GM19351 (cell line): ENCODE measurements at regions not wholly inside any gene's neighbourhood (a gene's known extent, or its start where the extent isn't known, plus 50 kb on each side); places are given as distances from the start of the nearest gene placed in this dataset.

Source experiments
- ATAC-seq: cut with Tn5 transposase; IDR thresholded peaks from one replicate; pipeline ENCODE4 v1.9.1; 2021; ENCODE audit warnings: mild to moderate bottlenecking, moderate library complexity; ENCODE audit not compliant: unreplicated experiment

- ATAC-seq = no peak
Observed at GRCh38 chr14:29446971-29447370, 480.7 kb downstream of the PRKD1 start.

DNA sequence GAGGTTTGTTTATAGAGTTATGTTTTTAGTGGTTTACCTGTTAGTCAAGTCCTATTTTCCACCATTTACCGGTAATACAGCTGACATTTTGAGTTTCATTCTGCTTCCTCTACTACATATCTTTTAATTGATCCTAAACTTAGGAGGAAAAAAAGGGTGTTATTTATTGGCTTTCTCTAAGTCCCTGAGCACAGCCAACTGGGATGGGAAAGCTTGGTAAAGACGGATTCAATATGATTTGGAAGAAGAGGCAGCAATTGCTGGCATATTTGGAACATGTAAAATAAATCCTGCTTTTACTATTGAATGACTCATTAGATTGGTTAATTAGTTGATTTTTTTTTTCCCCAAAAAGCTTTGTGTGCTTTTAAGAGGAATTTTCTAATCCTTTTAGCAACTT lies 475.7 kb downstream of the PRKD1 start:
- no peak for ATAC-seq

DNA sequence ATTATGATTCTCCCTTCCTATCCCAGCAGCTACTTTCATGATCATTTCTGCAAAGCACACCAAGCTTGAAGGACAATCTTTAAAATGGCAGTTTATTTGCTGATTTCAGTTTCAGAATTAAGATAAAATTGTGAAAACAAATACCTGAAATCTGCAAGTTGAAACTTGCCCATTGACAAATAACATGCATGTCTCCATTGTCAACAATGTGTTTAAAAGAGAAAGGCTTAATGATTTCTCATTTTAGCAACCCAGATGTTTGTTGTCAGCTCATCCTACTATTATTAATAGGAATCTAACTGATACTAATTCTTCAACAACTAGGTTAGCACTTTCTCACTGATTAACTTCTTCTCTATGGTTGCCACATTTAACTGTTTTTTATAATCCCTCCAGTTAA lies 474.6 kb downstream of the PRKD1 start:
- no peak for ATAC-seq

DNA sequence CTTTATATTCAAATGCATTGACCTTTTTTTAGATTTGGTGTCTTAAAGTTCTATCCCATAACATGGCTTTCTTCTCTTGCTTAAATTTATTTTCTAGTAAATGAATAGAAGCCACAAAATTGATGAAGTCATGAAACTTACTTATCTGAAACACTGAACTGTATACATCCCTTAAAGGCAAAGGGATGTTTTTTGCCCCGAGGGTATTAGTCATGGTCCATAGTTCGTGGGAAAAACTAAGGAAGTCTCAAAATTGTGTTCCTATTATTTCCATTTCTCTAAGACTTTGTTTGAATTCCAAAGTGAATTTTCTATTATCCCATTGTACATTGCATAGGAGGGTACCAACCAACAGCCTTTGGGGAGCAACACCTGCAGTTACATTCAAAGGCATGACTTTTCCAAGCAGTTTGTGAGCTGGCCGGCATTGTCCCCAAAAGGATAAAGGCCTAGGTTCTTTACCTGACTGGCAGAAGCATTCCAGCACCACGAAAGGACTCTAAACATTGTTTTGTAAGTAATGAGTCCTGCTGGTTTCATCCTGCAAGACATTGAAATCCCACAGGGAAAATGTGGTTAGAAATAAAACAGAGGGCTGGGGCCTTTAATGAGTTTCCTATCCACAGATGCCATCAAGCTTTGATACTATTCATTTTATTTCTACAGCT lies 473.5 kb downstream of the PRKD1 start:
- no peak for ATAC-seq

GRCh38 chr14:29458547-29458946 lies 469.1 kb downstream of the PRKD1 start:
- no peak for ATAC-seq

DNA sequence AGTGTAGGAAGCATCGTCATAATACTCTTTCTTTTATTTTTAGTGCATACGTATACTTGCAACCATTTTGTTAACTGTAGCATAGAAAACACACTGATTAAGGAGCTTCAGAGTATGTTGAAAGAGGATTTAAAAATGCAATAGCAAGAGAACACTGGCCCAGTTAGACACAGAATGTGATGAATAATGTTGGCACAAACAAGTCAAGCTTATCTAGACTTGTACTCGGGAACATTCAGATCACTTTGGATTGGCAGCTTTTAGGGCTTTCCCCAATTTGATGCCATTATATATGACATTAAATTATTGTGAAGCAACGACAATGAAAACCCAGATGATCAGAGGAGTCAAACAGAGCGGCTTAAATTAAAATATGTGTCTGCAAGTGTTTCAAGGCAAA lies 468.1 kb downstream of the PRKD1 start:
- no peak for ATAC-seq

DNA sequence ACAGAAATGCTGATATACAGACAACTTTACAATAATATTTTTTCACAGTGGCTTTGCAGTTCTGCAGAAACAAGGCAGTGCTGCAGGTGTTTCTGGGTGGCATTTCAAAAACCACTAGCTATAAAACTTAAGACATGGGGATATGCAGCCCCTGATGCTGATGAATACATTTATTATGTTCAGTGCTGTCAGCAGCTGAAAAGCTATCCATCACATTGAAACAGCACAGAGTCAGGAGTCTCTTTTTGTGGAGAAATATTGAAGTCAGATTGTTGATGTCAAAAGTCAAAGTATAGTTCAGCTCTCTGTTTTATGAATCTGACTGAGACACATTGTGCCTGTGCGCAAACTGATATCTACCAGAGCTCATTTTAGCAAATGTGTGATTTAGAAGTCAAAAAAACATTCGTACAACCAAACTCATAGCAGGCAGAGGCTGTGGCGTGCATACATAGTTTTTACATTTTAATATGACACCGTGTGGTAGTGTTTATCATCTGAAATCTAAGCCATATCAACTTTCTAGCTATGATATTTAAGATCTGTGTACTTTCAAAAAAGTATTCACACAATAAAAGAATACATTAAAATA lies 467.6 kb downstream of the PRKD1 start:
- no peak for ATAC-seq

- ATAC-seq = no peak
Observed at GRCh38 chr14:29461101-29461500, 466.5 kb downstream of the PRKD1 start.

DNA sequence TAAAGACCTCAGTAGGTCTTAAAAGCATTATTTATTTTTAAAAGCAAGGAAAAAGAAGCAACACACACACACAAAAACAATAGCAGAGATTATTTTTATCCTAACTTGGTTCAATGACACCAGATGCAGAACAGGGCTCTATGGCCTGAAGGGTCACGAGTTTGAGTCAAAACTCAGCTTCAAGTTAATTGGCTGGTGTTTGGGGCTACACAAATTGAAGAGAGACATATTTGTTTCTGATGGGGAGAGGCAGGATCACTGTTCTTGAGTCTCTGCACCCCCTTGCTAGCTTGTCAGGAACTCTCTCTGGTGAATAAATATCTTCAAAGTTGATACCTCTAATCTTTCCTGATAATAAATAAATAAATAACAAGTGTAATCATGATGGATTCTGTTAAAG lies 466.1 kb downstream of the PRKD1 start:
- no peak for ATAC-seq

DNA sequence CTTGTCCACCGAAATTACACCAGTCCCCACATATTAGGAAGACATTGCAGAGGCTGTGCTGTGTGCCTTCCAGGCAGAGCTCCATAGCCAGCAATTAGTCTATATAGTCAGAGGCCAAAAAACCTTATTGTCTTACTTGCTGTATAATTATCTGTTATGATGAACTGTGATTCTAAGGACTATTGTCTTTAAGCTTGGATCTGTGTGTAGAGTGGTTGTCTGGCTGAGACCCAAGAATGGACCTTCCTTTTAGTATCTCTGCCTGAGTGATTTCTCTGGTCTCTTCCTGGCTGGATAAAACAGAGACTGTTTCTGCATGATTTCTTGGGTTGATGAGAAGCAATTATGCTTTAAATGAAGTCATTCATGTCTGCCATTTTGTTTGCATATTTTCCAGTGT lies 465.3 kb downstream of the PRKD1 start:
- ATAC-seq = no peak

DNA sequence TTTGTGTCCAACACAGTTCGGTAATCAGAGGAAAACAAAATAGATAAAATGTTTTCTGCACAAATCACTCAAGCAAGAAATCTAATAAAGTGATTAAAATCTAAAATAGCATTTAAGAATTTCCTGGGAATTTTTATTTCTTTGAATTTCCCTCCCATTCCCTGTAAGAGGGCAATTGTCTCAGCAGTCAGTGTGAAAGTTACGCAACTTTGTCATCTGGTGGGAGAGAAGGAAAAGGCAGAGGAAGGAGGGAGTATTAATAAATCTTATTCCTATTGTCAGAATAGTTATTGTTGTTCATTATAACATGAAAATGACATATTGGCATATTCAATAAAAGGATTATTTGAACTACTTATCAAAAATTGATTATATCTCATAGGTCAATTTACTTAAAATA lies 464.9 kb downstream of the PRKD1 start:
- no peak for ATAC-seq

DNA sequence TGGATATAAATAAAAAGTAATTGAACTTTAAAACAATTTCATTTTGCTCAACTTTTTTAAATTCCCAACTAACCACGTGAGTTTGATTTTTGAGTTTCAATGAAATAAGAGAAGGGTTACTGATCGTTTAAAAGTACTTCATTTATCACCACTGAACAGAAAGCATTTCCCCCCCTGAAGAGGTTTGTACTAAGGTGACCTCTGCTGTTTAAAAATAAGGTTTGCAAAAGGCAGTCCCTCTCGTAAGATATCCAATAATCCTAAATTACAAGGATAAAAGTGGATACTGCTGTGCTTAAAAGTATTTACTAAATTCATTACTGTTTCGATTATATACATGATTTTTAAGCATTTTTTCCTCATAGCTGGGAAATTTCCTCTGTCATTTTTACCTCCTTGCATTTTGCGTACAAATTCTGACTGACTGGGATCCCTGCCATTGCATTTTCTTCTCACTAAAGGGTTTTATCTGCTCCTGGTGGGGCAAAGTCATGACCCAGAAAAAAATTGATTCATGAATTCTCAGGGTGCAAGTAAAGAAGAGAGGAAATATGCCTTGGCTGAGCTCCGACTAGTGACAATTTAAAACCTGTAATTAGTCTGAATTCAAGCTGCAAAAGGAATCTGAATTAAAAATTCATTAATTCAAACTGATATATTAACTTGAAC lies 463.8 kb downstream of the PRKD1 start:
- no peak for ATAC-seq

DNA sequence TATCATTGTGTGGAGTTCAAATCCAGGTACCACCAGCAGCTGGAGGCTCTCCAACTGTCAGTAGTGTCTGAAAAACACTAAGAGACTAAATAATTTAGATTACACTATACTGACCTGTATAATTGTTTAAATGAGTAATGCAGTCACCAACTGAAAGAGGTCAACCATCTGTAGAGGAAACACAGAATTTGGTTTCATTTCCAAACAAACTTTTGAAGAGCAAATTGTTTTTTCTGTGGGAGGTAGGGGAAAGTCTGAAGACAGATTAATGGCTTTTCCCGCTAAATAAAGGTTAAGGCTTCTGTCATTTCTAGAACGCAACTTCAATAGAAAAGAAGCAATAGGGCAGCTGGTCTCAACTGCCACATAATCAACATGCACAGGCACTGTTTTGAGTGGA lies 462.6 kb downstream of the PRKD1 start:
- ATAC-seq = no peak

- ATAC-seq = no peak
Observed at GRCh38 chr14:29475641-29476040, 452.0 kb downstream of the PRKD1 start.

DNA sequence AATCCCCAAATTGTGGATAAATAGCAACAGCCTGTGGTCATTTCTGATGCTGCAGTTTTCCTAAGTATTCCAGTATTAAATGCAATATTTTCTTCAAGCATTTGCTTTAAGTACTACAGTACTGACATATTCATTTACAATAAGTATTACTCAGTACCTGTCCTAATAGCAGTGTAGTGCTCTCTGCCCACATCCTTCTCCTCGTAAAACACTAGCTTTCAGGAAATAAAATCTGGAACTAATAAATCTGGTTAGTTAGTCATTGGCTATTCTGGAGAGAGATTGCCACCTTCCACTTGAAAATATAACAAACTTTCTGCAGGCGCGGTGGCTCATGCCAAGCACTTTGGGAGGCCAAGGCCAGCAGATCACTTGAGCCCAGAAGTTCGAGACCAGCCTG lies 441.5 kb downstream of the PRKD1 start:
- ATAC-seq = no peak

DNA sequence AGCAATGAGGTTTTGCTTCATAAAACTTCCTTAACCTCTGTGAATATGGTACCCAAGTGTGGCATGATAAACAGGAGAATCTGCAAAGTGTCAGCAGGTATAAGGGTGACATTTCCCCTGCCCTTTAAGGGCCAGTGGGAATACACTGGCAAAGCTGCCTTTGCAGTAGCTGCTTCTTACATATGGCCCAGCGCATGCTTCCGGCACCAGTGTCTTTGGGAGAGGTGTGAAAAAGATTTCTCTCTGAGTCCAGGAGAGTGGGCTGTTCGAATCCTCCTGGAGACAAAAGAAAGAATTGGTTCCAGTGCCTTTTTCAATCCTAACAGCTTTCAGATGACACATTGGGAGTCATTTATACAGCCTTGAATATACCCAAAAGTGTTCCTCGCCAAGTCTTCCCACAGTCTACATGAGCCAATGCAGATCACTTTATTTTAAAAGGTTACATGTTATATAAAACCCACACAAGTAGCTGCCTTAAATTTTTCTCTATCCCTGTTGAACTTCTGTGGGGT lies 437.7 kb downstream of the PRKD1 start:
- no peak for ATAC-seq

DNA sequence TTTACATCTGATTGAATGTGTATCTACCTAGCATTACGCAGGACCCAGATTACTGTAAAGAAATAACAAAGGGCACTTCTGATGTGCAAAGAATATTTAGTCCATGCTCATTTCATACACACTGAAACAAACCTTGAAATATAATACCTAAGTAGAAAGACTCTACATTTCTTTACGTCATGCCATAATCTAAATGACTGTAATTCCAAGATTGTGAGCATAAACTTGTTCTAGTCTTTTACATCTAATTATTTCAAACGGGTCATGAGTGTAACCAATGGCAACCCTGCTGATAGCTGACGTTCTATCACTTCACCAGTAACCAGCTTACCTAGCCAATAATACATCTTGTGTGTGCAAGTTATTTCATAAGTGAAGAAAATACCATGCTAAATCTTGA lies 433.8 kb downstream of the PRKD1 start:
- ATAC-seq = no peak

DNA sequence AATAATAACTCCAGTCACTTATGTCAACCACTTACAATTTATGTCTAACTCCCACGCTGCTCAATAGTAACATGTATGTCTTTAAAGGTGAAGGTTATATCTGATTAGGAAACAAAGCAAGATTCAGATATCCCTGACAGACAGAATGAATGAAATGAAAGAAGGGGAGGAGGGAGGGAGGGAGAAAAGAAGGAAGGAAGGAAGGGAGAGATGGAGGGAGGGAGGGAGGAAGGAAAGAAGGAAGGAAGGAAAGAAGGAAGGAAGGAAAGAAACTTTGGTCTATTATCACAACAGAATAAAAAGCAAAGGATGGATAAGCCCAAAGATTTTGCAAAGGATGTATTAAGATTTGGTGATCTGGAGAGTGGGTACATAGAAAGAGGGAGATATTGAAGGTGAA lies 433.3 kb downstream of the PRKD1 start:
- no peak for ATAC-seq

DNA sequence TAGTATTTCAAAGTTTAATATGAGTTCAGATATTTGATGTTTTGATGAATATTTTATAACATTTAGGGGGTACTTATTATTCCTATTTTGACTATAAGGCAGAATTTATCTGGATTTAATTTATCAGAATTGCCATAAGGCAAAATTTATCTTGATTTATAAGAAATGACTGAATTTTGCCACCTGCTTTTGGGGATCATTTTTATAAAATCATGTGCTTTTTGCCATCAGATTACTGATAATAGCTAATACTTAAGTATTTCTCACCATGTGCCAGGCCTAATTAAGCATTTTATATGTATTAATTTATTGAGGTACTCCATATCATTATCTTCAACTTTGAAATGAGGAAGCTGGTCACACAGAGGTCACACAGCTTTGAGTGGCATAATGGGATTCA lies 423.7 kb downstream of the PRKD1 start:
- no peak for ATAC-seq

- ATAC-seq = no peak
Observed at GRCh38 chr14:29518335-29518734, 409.3 kb downstream of the PRKD1 start.

DNA sequence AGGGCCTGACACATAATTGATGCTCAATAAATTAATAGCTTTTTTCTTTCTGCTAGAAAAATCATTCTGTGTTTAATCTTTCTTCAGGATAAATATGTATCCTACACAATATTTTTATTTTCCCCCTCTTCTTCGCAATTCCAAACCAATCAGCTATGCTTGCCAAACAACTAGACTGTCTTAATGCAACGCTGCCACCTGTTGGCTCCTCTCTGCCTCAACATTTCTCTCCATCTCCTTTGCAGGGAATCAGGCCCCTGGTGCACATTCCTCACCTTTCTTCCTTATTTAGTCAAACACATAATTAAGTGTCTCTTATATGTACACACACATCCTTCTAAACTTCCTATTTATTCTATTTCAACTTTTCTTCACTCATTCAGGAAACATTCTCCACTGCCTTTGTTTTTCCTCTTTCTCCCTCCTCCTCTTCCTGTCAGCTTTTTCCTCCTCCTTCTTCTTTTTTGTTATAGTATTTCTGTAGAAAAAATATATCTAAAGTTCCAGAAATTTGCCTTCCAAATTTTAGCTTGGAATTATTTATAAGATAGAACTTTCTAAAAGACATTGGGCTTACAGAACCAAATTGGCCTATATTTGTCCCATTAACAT lies 406.0 kb downstream of the PRKD1 start:
- ATAC-seq = no peak
